ENCODE measurements at regions not wholly inside any gene's neighbourhood (a gene's known extent, or its start where the extent isn't known, plus 50 kb on each side); places are given as distances from the start of the nearest gene placed in this dataset.

DNA sequence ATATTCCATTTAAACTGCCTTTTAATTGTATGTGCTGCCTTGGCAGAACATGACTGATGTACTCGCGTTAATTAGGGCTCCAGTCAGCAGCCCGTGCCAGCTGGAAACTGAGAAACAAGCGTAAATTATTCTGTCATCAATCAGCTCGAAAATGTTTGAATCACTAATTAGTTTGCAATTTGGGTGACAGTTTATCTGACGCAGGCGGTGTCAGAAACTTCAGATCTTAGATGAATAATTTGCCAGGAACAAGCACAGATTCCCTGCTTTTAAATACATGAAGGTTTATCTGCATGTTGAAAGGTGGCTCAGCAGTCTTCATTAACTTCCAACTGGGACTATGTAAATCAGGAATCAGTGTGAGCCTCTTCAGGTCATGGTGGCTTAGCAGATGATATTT lies 176.0 kb upstream of the TLE4 start:
- no peaks in the 10 kb centered on the region for H3K9me3 ChIP-seq
- DNase-seq (ENCODE audit: low spot score in 2 of 2), result no peak
- H3K27me3 ChIP-seq, result no peaks in the 10 kb centered on the region
- no peak overlapping the region for H3K27ac ChIP-seq
- intact Hi-C loops (cut with DNase I; ENCODE audit: low total_unique reads), result no loop called here
- no peak overlapping the region for H3K4me3 ChIP-seq
- H3K36me3 ChIP-seq, result no peaks in the 10 kb centered on the region
- H3K4me1 ChIP-seq, result no peaks in the 10 kb centered on the region
- TF ChIP-seq, protein P1, sequence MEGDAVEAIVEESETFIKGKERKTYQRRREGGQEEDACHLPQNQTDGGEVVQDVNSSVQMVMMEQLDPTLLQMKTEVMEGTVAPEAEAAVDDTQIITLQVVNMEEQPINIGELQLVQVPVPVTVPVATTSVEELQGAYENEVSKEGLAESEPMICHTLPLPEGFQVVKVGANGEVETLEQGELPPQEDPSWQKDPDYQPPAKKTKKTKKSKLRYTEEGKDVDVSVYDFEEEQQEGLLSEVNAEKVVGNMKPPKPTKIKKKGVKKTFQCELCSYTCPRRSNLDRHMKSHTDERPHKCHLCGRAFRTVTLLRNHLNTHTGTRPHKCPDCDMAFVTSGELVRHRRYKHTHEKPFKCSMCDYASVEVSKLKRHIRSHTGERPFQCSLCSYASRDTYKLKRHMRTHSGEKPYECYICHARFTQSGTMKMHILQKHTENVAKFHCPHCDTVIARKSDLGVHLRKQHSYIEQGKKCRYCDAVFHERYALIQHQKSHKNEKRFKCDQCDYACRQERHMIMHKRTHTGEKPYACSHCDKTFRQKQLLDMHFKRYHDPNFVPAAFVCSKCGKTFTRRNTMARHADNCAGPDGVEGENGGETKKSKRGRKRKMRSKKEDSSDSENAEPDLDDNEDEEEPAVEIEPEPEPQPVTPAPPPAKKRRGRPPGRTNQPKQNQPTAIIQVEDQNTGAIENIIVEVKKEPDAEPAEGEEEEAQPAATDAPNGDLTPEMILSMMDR (IDR thresholded peaks at IDR 0.05), result no peak
- no peak for TF ChIP-seq POLR2A (IDR thresholded peaks at IDR 0.05)
- TF ChIP-seq POLR2AphosphoS5 (IDR thresholded peaks at IDR 0.05), result no peak

DNA sequence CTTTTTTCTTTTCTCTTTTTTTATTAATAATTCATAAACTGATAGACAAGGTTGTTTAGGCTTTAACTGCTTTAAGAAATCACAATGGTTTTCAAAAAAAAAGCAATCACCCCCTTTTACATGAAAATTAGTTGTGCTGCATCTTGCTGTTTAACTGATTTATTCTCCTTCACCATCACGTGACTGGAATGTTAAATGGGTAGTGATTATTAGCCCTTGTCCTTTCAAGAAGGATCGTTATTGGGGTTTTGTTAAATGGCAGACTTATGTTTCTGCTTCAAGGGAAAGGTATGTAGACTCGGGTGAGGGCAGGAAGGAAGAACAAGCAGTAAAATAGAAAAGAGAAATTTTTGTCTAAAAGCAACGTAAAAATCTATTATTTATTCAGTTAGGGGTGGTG lies 175.6 kb upstream of the TLE4 start:
- Histone ChIP-seq H3K4me1 (no peaks in the 10 kb centered on the region), H3K27me3 (no peaks in the 10 kb centered on the region), H3K4me3 (no peak overlapping the region), H3K9me3 (no peaks in the 10 kb centered on the region), H3K36me3 (no peaks in the 10 kb centered on the region), H3K27ac (no peak overlapping the region)
- intact Hi-C loops (cut with DNase I; ENCODE audit: low total_unique reads), result no loop called here
- no peak for TF ChIP-seq POLR2AphosphoS5 (IDR thresholded peaks at IDR 0.05)
- no peak for TF ChIP-seq POLR2A (IDR thresholded peaks at IDR 0.05)
- TF ChIP-seq, protein P1 (IDR thresholded peaks at IDR 0.05), result no peak
- no peak for DNase-seq (ENCODE audit: low spot score in 2 of 2)

DNA sequence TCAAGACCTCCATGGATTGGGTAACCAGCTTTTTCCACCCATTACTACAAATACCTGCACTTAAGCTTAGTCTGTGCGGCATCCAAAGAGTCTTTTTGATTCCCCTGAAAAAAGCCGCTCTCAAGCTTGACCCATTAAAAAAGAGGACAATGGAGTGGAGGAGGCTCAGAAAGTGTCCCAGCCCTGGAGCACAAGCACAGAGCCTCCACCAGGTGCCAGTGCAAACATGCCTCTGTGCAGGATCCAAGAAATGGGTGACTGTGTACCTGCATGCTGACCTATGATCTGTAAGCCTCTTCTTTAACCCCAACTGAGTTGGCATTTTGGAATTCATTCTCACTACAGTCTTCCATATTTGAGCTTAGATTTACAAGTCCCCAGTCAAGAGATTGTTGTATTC lies 168.3 kb upstream of the TLE4 start:
- DNase-seq (ENCODE audit: low spot score in 2 of 2), result no peak
- no peaks in the 10 kb centered on the region for H3K27me3 ChIP-seq
- H3K4me3 ChIP-seq, result no peak overlapping the region
- TF ChIP-seq POLR2A (IDR thresholded peaks at IDR 0.05), result no peak
- TF ChIP-seq, protein P1 (IDR thresholded peaks at IDR 0.05), result no peak
- no peak for TF ChIP-seq POLR2AphosphoS5 (IDR thresholded peaks at IDR 0.05)
- H3K4me1 ChIP-seq, result no peaks in the 10 kb centered on the region
- no peak overlapping the region for H3K27ac ChIP-seq
- H3K9me3 ChIP-seq, result no peaks in the 10 kb centered on the region
- intact Hi-C loops (cut with DNase I; ENCODE audit: low total_unique reads), result no loop called here
- no peaks in the 10 kb centered on the region for H3K36me3 ChIP-seq

DNA sequence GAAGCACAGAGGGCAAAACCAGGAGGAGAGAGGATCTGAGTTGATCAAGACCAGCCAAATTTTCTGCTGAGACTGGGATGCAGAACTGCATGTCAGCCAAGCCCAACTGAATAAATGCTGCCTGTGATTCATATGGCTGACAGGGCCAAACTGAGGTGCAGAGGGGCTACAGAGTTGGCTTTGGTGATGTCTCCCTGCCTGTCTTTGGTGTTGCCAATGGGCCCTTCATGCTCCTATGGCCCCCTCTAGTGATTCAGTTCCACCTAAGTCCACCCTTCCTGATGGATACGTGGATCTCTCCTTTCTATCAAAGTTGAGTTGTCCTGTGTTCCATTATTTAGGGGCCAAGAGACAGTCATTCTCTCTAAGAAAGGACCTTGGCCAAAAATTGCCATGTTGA lies 163.6 kb upstream of the TLE4 start:
- intact Hi-C loops (cut with DNase I; ENCODE audit: low total_unique reads), result no loop called here
- H3K4me3 ChIP-seq, result no peak overlapping the region
- no peaks in the 10 kb centered on the region for H3K4me1 ChIP-seq
- H3K27me3 ChIP-seq, result no peaks in the 10 kb centered on the region
- TF ChIP-seq POLR2AphosphoS5 (IDR thresholded peaks at IDR 0.05) (no peak), POLR2A (IDR thresholded peaks at IDR 0.05) (no peak)
- TF ChIP-seq, protein P1 (IDR thresholded peaks at IDR 0.05), result no peak
- no peaks in the 10 kb centered on the region for H3K36me3 ChIP-seq
- H3K9me3 ChIP-seq, result no peaks in the 10 kb centered on the region
- no peak for DNase-seq (ENCODE audit: low spot score in 2 of 2)
- no peak overlapping the region for H3K27ac ChIP-seq

DNA sequence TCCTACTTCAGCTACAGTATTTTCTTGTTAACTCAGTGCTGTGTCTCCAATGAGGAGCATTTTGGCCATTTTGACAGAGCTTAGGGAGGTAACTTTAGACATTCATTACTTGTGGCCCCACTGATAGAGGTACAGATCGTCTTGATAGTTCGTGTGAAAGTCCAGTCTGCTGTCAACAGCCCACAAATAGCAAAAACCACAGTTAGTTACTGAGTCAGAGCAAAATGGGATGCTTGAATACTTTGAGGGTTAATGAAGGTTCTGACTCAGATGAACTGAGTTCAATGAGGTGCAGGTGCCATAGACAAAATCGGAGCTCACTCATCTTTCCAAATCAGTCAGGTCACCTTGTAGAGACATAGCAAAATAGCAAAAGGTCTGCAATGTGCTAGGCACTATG lies 163.1 kb upstream of the TLE4 start:
- H3K9me3 ChIP-seq, result no peaks in the 10 kb centered on the region
- TF ChIP-seq, protein P1 (IDR thresholded peaks at IDR 0.05), result no peak
- no peak for TF ChIP-seq POLR2AphosphoS5 (IDR thresholded peaks at IDR 0.05)
- no peak for TF ChIP-seq POLR2A (IDR thresholded peaks at IDR 0.05)
- intact Hi-C loops (cut with DNase I; ENCODE audit: low total_unique reads), result no loop called here
- H3K27ac ChIP-seq, result no peak overlapping the region
- H3K4me1 ChIP-seq, result no peaks in the 10 kb centered on the region
- H3K4me3 ChIP-seq, result no peak overlapping the region
- H3K27me3 ChIP-seq, result no peaks in the 10 kb centered on the region
- DNase-seq (ENCODE audit: low spot score in 2 of 2), result no peak
- H3K36me3 ChIP-seq, result no peaks in the 10 kb centered on the region

All from breast epithelium (tissue), 4 donors.